PC-9 (cell line): ENCODE measurements at regions not wholly inside any gene's neighbourhood (a gene's known extent, or its start where the extent isn't known, plus 50 kb on each side); places are given as distances from the start of the nearest gene placed in this dataset.

ENCODE experiments used
- CTCF ChIP-seq: fragments of 200-600 bp; sonication (generic); conservative IDR thresholded peaks from 2 replicates; pipeline ENCODE4 v1.6.1; 2017; ENCODE audit warnings: mixed run types, antibody characterized with exemption, mild to moderate bottlenecking, moderate library complexity
- EZH2 ChIP-seq: fragments of 200-600 bp; sonication (generic); IDR thresholded peaks from 2 replicates; pipeline ENCODE4 v1.8.0; 2017; ENCODE audit warnings: antibody characterized with exemption, low read depth

GRCh38 chr4:148944839-148945219 is 502.6 kb upstream of the NR3C2 start:
- TF ChIP-seq CTCF, result no peak
- no peak for TF ChIP-seq EZH2
